B cell (primary cell): ENCODE measurements at regions not wholly inside any gene's neighbourhood (a gene's known extent, or its start where the extent isn't known, plus 50 kb on each side); places are given as distances from the start of the nearest gene placed in this dataset.

Experiments used
- ATAC-seq: fragments of 200-7000 bp; cut with Tn5 transposase; one replicate; pipeline ENCODE4 v1.10.0; 2021; ENCODE audit warnings: low read depth, mild to moderate bottlenecking, moderate number of reproducible peaks, moderate library complexity
- CTCF ChIA-PET: fragments of 350-600 bp; sonication (Branson Sonifier 250); formaldehyde crosslinking; loops from one replicate; lab custom pipeline; 2021; ENCODE audit warnings: antibody characterized with exemption, inconsistent platforms; lab: Charles Lee
- POLR2A ChIA-PET: fragments of 350-600 bp; sonication (Branson Sonifier 250); formaldehyde crosslinking; loops from one replicate; lab custom pipeline; 2021; ENCODE audit warnings: antibody characterized with exemption; lab: Charles Lee
- DNase-seq: peaks from one replicate; pipeline ENCODE4 v3.0.0; 2013
- H2AFZ ChIP-seq: 2 replicates; pipeline ENCODE4 v1.6.1; 2012; ENCODE audit warnings: mild to moderate bottlenecking, low read depth, low read length; ENCODE audit not compliant: insufficient read depth, poor library complexity, severe bottlenecking
- H3K27ac ChIP-seq, 2 donors: 1 replicate in 1 of 2; 2 replicates in 1 of 2; pipeline ENCODE4 v1.5.1; 2012 to 2013; ENCODE audit warnings: low read length in 2 of 2, mild to moderate bottlenecking in 2 of 2, moderate library complexity in 1 of 2
- H3K27me3 ChIP-seq, 4 experiments: fragments of 200-600 bp in 1 of 4; sonication (generic) in 1 of 4; replicated peaks in 1 of 4; 1 replicate in 2 of 4; 2 replicates in 2 of 4; pipeline versions ENCODE4 v1.6.1 to v1.7.0; 2013 to 2016; ENCODE audit warnings: low read length in 3 of 4, mild to moderate bottlenecking in 2 of 4, mixed read lengths in 1 of 4, moderate library complexity in 1 of 4; ENCODE audit not compliant: insufficient read depth in 4 of 4, control insufficient read depth in 3 of 4; ENCODE audit errors: control extremely low read depth in 1 of 4
- H3K36me3 ChIP-seq, 2 experiments: replicated peaks in 1 of 2; 1 replicate in 1 of 2; 2 replicates in 1 of 2; pipeline versions ENCODE4 v1.6.1 to v1.7.1; 2013; ENCODE audit warnings: low read length in 1 of 2; ENCODE audit not compliant: insufficient read depth in 2 of 2, control insufficient read depth in 1 of 2; ENCODE audit errors: control extremely low read depth in 1 of 2, extremely low read depth in 1 of 2
- H3K4me1 ChIP-seq, 2 donors: fragments of 200-600 bp in 1 of 2; sonication (generic) in 1 of 2; 1 replicate in 1 of 2; 2 replicates in 1 of 2; pipeline versions ENCODE4 v1.5.1 to v1.6.1; 2013 to 2017; ENCODE audit warnings: low read length in 2 of 2; ENCODE audit not compliant: control insufficient read depth in 2 of 2, insufficient read depth in 2 of 2
- H3K4me2 ChIP-seq: replicated peaks from 2 replicates; pipeline ENCODE3; 2012; ENCODE audit warnings: mild to moderate bottlenecking, low read depth, low read length; ENCODE audit not compliant: poor library complexity, severe bottlenecking
- H3K4me3 ChIP-seq, 5 experiments: fragments of 200-600 bp in 1 of 5; sonication (generic) in 1 of 5; 1 replicate in 3 of 5; 2 replicates in 2 of 5; pipeline versions ENCODE4 v1.5.1 to v1.7.0; 2011 to 2016; ENCODE audit warnings: low read length in 4 of 5, mild to moderate bottlenecking in 4 of 5, low read depth in 2 of 5, control low read depth in 1 of 5, moderate library complexity in 1 of 5; ENCODE audit not compliant: insufficient read depth in 1 of 5; ENCODE audit errors: control extremely low read depth in 1 of 5, extremely low read depth in 1 of 5
- H3K79me2 ChIP-seq: fragments of 200-600 bp; sonication (generic); one replicate; pipeline ENCODE4 v1.6.0; 2016; ENCODE audit warnings: low read length; ENCODE audit not compliant: control insufficient read depth, insufficient read depth
- H3K9ac ChIP-seq: fragments of 200-600 bp; sonication (generic); 2 replicates; pipeline ENCODE4 v1.6.1; 2017; ENCODE audit warnings: mild to moderate bottlenecking, low read length, moderate library complexity
- H3K9me3 ChIP-seq, 3 donors: one replicate each; pipeline versions ENCODE4 v1.6.1 to v1.7.1; 2013; ENCODE audit warnings: low read length in 2 of 3; ENCODE audit not compliant: control insufficient read depth in 2 of 3, insufficient read depth in 1 of 3; ENCODE audit errors: control extremely low read depth in 1 of 3
- H4K20me1 ChIP-seq: 2 replicates; pipeline ENCODE4 v1.6.0; 2012; ENCODE audit warnings: mild to moderate bottlenecking, low read length; ENCODE audit not compliant: insufficient read depth, control insufficient read depth, poor library complexity, severe bottlenecking
- H3K27ac Mint-ChIP-seq: one replicate; pipeline ENCODE4 v1.8.0; 2021; ENCODE audit warnings: mixed read lengths
- H3K27me3 Mint-ChIP-seq: one replicate; pipeline ENCODE4 v1.8.0; 2021; ENCODE audit warnings: mixed read lengths
- H3K4me1 Mint-ChIP-seq: one replicate; pipeline ENCODE4 v1.8.0; 2021; ENCODE audit warnings: mixed read lengths
- H3K4me3 Mint-ChIP-seq: one replicate; pipeline ENCODE4 v1.8.0; 2021; ENCODE audit warnings: mixed read lengths
- H3K9me3 Mint-ChIP-seq: one replicate; pipeline ENCODE4 v1.8.0; 2022; ENCODE audit warnings: mixed read lengths; ENCODE audit not compliant: insufficient read depth
- EZH2 ChIP-seq: IDR thresholded peaks from 2 replicates; pipeline ENCODE4 v1.6.1; 2012; ENCODE audit warnings: borderline replicate concordance, low read depth, mild to moderate bottlenecking, moderate library complexity, low read length; ENCODE audit not compliant: insufficient read depth, poor library complexity, severe bottlenecking
- WGBS: methylation state at CpG from one replicate; pipeline ENCODE4 v1.1.5; 2013; ENCODE audit warnings: missing lambda C conversion rate; ENCODE audit not compliant: insufficient coverage; 5-methylcytosine and 5-hydroxymethylcytosine counted together
- intact Hi-C: fragments of 100-400 bp; cut with micrococcal nuclease; formaldehyde crosslinking; loops from one replicate; pipeline ENCODE4 v1.10.0; 2022
- TF ChIP-seq, protein P1 (sequence below): fragments of 200-600 bp; IDR thresholded peaks from one replicate; pipeline ENCODE4 v1.8.0; 2022; ENCODE audit warnings: antibody characterized with exemption, mild to moderate bottlenecking

DNA sequence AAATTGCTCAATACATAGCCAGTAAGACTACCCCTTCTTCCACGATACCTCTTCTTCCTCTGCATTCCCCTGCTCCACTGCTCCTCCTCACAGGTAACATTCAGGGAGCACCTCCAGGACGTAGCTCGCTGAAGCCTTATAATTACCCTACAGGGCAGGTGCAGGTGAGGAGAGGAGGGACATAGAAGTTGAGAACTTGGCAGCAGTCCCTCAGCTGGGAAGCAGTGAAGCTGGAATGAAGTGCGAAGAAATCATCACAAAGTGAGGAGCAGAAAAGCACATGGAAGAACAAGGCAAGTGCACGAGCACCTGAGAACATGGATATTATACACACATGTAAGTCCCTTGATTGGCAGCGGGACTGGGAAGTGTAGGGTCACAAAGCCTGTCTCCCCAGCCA, 118.2 kb downstream of the HSD17B3 start:
- intact Hi-C loops: no loop called here
- H3K9ac ChIP-seq: no peak overlapping the region
- Mint-ChIP-seq H3K4me1 (no peaks in the 10 kb centered on the region), H3K9me3 (no peaks in the 10 kb centered on the region), H3K27ac (no peak overlapping the region), H3K27me3 (peaks cover 41% of the 10 kb centered on the region), H3K4me3 (no peak overlapping the region)
- H3K4me3 ChIP-seq: no peak overlapping the region
- H3K79me2 ChIP-seq: no peaks in the 10 kb centered on the region
- H2AFZ ChIP-seq: no peak overlapping the region
- no peaks in the 10 kb centered on the region for H4K20me1 ChIP-seq
- ChIA-PET CTCF (no interaction called here), POLR2A (no interaction called here)
- no peaks in the 10 kb centered on the region for H3K36me3 ChIP-seq
- DNase-seq: no peak
- no peak overlapping the region for H3K27ac ChIP-seq
- WGBS: 95% methylated on average over 4 of the region's 6 CpGs
- no peak overlapping the region for H3K4me2 ChIP-seq
- TF ChIP-seq, protein P1, sequence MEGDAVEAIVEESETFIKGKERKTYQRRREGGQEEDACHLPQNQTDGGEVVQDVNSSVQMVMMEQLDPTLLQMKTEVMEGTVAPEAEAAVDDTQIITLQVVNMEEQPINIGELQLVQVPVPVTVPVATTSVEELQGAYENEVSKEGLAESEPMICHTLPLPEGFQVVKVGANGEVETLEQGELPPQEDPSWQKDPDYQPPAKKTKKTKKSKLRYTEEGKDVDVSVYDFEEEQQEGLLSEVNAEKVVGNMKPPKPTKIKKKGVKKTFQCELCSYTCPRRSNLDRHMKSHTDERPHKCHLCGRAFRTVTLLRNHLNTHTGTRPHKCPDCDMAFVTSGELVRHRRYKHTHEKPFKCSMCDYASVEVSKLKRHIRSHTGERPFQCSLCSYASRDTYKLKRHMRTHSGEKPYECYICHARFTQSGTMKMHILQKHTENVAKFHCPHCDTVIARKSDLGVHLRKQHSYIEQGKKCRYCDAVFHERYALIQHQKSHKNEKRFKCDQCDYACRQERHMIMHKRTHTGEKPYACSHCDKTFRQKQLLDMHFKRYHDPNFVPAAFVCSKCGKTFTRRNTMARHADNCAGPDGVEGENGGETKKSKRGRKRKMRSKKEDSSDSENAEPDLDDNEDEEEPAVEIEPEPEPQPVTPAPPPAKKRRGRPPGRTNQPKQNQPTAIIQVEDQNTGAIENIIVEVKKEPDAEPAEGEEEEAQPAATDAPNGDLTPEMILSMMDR: no peak
- TF ChIP-seq EZH2: no peak
- peaks cover 0 to 5% (median 0%) of the 10 kb centered on the region in 4 experiments for H3K27me3 ChIP-seq
- no peak for ATAC-seq
- H3K9me3 ChIP-seq: peaks cover 0 to 16% (median 0%) of the 10 kb centered on the region in 3 donors
- H3K4me1 ChIP-seq: no peaks in the 10 kb centered on the region

DNA sequence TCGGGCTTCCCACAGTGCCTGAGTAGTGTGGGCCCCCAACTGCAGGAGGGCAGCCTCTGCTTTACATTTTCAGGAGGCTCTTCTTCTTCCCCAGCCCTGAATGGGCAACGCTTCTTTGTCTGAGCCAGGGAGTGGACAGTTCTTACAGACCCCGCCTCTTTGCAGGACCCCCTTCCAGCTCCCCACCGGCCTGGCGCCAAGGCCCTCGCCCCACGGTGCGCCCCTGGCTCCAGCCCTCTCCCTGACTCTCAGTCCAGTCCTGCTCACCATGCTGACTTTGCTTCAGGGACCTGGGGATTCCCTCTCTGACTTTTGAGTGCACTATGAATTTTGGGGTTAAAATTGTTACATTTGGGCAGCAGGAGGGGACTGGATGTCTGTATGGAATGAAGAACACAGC, 123.8 kb downstream of the HSD17B3 start:
- CTCF ChIA-PET: no interaction called here
- H2AFZ ChIP-seq: no peak overlapping the region
- H3K27me3 Mint-ChIP-seq: peaks cover 32% of the 10 kb centered on the region
- no peak overlapping the region for H3K27ac ChIP-seq
- no peaks in the 10 kb centered on the region for H3K36me3 ChIP-seq
- no peaks in the 10 kb centered on the region for H3K9me3 ChIP-seq
- ATAC-seq: no peak
- H3K79me2 ChIP-seq: no peaks in the 10 kb centered on the region
- no peak overlapping the region for H3K4me2 ChIP-seq
- no peak overlapping the region for H3K4me3 Mint-ChIP-seq
- H3K27ac Mint-ChIP-seq: no peak overlapping the region
- TF ChIP-seq EZH2: no peak
- TF ChIP-seq, protein P1: no peak
- H3K9ac ChIP-seq: no peak overlapping the region
- POLR2A ChIA-PET: no interaction called here
- no peaks in the 10 kb centered on the region for H3K4me1 Mint-ChIP-seq
- no peak for DNase-seq
- no peak overlapping the region for H3K4me3 ChIP-seq
- H3K27me3 ChIP-seq: peaks cover 0 to 5% (median 2%) of the 10 kb centered on the region in 4 experiments
- WGBS: 98% methylated on average over 3 of the region's 8 CpGs
- no peaks in the 10 kb centered on the region for H4K20me1 ChIP-seq
- no peaks in the 10 kb centered on the region for H3K4me1 ChIP-seq
- no peaks in the 10 kb centered on the region for H3K9me3 Mint-ChIP-seq
- intact Hi-C loops: no loop called here
